ENCODE measurements at regions not wholly inside any gene's neighbourhood (a gene's known extent, or its start where the extent isn't known, plus 50 kb on each side); places are given as distances from the start of the nearest gene placed in this dataset.

DNA sequence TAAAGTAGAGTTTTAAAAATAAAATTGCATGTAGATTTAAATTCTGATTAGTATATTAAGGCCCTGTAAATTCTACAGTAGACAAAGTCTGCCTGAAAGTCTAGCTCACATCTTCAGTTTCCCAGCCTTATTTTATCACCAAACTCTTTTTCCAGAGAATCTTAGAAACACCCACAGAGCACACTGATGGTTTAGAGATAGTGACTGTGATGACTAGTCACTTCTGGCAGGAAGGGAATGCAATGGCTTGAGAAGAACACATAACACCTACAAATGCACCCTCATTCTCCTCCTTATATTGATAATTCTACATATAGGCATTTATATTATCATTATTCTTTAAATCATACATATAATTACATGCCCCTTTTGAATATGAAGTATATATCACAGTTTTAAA is 232.9 kb downstream of the ARAP2 start (continued):
- TF ChIP-seq, protein P1, sequence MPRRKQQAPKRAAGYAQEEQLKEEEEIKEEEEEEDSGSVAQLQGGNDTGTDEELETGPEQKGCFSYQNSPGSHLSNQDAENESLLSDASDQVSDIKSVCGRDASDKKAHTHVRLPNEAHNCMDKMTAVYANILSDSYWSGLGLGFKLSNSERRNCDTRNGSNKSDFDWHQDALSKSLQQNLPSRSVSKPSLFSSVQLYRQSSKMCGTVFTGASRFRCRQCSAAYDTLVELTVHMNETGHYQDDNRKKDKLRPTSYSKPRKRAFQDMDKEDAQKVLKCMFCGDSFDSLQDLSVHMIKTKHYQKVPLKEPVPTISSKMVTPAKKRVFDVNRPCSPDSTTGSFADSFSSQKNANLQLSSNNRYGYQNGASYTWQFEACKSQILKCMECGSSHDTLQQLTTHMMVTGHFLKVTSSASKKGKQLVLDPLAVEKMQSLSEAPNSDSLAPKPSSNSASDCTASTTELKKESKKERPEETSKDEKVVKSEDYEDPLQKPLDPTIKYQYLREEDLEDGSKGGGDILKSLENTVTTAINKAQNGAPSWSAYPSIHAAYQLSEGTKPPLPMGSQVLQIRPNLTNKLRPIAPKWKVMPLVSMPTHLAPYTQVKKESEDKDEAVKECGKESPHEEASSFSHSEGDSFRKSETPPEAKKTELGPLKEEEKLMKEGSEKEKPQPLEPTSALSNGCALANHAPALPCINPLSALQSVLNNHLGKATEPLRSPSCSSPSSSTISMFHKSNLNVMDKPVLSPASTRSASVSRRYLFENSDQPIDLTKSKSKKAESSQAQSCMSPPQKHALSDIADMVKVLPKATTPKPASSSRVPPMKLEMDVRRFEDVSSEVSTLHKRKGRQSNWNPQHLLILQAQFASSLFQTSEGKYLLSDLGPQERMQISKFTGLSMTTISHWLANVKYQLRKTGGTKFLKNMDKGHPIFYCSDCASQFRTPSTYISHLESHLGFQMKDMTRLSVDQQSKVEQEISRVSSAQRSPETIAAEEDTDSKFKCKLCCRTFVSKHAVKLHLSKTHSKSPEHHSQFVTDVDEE (CRISPR knock-in tag; IDR thresholded peaks at IDR 0.05), result no peak
- TF ChIP-seq BACH2 (CRISPR knock-in tag; IDR thresholded peaks at IDR 0.05; ENCODE audit: borderline replicate concordance), result no peak
- TF ChIP-seq ZFP3 (CRISPR knock-in tag; IDR thresholded peaks at IDR 0.05), result no peak

DNA sequence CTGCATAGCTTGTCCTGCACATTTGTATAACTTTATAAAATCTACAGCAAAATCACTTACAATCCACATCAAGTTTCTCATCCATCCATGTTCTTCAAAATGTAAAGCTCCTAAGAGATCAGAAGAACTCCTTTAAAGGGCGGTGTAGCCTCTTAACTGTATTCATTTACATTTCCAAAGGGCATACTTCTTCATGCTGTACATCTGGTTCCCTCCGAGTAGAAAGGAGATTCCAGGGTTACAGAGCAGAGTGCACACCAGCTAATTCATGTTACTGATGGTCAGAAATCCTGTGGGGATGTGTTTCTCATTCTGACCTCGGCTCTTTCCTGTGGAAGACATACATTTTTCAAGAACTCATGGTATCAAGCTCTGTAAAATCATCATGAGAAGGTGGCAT is 231.8 kb downstream of the ARAP2 start:
- no peak for TF ChIP-seq OSR1 (CRISPR knock-in tag; IDR thresholded peaks at IDR 0.05)
- TF ChIP-seq TOX (CRISPR knock-in tag; IDR thresholded peaks at IDR 0.05; ENCODE audit: borderline replicate concordance), result no peak
- TF ChIP-seq GLIS3 (CRISPR knock-in tag; IDR thresholded peaks at IDR 0.05), result no peak
- no peak for TF ChIP-seq ISL1 (CRISPR knock-in tag; IDR thresholded peaks at IDR 0.05)
- TF ChIP-seq ZNF565 (CRISPR knock-in tag; conservative IDR thresholded peaks at IDR 0.05; ENCODE audit: low read depth), result no peak
- TF ChIP-seq TCF4 (CRISPR knock-in tag; IDR thresholded peaks at IDR 0.05; ENCODE audit: borderline replicate concordance), result no peak
- TF ChIP-seq BACH2 (CRISPR knock-in tag; IDR thresholded peaks at IDR 0.05; ENCODE audit: borderline replicate concordance), result no peak
- TF ChIP-seq, protein P2, sequence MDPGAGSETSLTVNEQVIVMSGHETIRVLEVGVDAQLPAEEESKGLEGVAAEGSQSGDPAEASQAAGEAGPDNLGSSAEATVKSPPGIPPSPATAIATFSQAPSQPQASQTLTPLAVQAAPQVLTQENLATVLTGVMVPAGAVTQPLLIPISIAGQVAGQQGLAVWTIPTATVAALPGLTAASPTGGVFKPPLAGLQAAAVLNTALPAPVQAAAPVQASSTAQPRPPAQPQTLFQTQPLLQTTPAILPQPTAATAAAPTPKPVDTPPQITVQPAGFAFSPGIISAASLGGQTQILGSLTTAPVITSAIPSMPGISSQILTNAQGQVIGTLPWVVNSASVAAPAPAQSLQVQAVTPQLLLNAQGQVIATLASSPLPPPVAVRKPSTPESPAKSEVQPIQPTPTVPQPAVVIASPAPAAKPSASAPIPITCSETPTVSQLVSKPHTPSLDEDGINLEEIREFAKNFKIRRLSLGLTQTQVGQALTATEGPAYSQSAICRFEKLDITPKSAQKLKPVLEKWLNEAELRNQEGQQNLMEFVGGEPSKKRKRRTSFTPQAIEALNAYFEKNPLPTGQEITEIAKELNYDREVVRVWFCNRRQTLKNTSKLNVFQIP (CRISPR knock-in tag; IDR thresholded peaks at IDR 0.05; ENCODE audit: borderline replicate concordance, low read depth), result no peak
- TF ChIP-seq, protein P1 (CRISPR knock-in tag; IDR thresholded peaks at IDR 0.05), result no peak
- TF ChIP-seq, protein P3, sequence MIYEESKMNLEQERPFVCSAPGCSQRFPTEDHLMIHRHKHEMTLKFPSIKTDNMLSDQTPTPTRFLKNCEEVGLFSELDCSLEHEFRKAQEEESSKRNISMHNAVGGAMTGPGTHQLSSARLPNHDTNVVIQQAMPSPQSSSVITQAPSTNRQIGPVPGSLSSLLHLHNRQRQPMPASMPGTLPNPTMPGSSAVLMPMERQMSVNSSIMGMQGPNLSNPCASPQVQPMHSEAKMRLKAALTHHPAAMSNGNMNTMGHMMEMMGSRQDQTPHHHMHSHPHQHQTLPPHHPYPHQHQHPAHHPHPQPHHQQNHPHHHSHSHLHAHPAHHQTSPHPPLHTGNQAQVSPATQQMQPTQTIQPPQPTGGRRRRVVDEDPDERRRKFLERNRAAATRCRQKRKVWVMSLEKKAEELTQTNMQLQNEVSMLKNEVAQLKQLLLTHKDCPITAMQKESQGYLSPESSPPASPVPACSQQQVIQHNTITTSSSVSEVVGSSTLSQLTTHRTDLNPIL (CRISPR knock-in tag; IDR thresholded peaks at IDR 0.05; ENCODE audit: low read depth), result no peak
- TF ChIP-seq, protein P4, sequence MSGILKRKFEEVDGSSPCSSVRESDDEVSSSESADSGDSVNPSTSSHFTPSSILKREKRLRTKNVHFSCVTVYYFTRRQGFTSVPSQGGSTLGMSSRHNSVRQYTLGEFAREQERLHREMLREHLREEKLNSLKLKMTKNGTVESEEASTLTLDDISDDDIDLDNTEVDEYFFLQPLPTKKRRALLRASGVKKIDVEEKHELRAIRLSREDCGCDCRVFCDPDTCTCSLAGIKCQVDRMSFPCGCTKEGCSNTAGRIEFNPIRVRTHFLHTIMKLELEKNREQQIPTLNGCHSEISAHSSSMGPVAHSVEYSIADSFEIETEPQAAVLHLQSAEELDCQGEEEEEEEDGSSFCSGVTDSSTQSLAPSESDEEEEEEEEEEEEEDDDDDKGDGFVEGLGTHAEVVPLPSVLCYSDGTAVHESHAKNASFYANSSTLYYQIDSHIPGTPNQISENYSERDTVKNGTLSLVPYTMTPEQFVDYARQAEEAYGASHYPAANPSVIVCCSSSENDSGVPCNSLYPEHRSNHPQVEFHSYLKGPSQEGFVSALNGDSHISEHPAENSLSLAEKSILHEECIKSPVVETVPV (CRISPR knock-in tag; IDR thresholded peaks at IDR 0.05), result no peak
- no peak for TF ChIP-seq ZNF70 (CRISPR knock-in tag; IDR thresholded peaks at IDR 0.05)
- TF ChIP-seq ARNTL (CRISPR knock-in tag; IDR thresholded peaks at IDR 0.05; ENCODE audit: borderline replicate concordance, low read depth), result no peak
- TF ChIP-seq ZFP3 (CRISPR knock-in tag; IDR thresholded peaks at IDR 0.05), result no peak
- TF ChIP-seq ZNF8 (CRISPR knock-in tag; IDR thresholded peaks at IDR 0.05), result no peak
- no peak for TF ChIP-seq RARB (CRISPR knock-in tag; IDR thresholded peaks at IDR 0.05)
- no peak for ATAC-seq

DNA sequence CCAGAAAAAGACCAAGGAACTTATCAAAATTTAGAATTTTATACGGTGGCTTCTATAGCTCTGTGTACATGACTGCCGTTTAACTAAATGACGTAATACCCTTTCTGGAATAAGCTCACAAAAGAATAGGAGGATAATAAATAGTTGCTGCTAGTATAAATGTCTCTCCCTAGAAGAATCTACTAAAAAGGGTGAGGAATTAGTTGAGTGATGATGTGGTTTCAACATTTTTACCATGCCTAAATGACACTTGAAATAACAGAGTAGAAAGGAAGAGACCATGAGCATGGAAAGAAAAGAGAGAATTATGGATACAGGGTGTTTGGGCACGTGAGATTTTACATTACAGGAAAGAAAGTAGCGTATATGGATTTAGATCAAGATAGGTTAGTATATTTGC is 231.1 kb downstream of the ARAP2 start:
- no peak for ATAC-seq
- TF ChIP-seq, protein P5, sequence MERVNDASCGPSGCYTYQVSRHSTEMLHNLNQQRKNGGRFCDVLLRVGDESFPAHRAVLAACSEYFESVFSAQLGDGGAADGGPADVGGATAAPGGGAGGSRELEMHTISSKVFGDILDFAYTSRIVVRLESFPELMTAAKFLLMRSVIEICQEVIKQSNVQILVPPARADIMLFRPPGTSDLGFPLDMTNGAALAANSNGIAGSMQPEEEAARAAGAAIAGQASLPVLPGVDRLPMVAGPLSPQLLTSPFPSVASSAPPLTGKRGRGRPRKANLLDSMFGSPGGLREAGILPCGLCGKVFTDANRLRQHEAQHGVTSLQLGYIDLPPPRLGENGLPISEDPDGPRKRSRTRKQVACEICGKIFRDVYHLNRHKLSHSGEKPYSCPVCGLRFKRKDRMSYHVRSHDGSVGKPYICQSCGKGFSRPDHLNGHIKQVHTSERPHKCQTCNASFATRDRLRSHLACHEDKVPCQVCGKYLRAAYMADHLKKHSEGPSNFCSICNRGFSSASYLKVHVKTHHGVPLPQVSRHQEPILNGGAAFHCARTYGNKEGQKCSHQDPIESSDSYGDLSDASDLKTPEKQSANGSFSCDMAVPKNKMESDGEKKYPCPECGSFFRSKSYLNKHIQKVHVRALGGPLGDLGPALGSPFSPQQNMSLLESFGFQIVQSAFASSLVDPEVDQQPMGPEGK (CRISPR knock-in tag; IDR thresholded peaks at IDR 0.05; ENCODE audit: borderline replicate concordance), result no peak
- TF ChIP-seq, protein P3 (CRISPR knock-in tag; IDR thresholded peaks at IDR 0.05; ENCODE audit: low read depth), result no peak
- TF ChIP-seq OSR1 (CRISPR knock-in tag; IDR thresholded peaks at IDR 0.05) (no peak), RARB (CRISPR knock-in tag; IDR thresholded peaks at IDR 0.05) (no peak), ZNF70 (CRISPR knock-in tag; IDR thresholded peaks at IDR 0.05) (no peak), ZFP3 (CRISPR knock-in tag; IDR thresholded peaks at IDR 0.05) (no peak), TCF4 (CRISPR knock-in tag; IDR thresholded peaks at IDR 0.05; ENCODE audit: borderline replicate concordance) (no peak), ZNF565 (CRISPR knock-in tag; conservative IDR thresholded peaks at IDR 0.05; ENCODE audit: low read depth) (no peak), ZNF8 (CRISPR knock-in tag; IDR thresholded peaks at IDR 0.05) (no peak), ZC3H10 (CRISPR knock-in tag; IDR thresholded peaks at IDR 0.05) (no peak), ZFP30 (CRISPR knock-in tag; IDR thresholded peaks at IDR 0.05) (no peak)
- TF ChIP-seq, protein P1 (CRISPR knock-in tag; IDR thresholded peaks at IDR 0.05), result no peak

Data from SK-N-SH treated with all-trans-retinoic acid at 6 μM for 48 hours (cell line).